ENCODE measurements at regions not wholly inside any gene's neighbourhood (a gene's known extent, or its start where the extent isn't known, plus 50 kb on each side); places are given as distances from the start of the nearest gene placed in this dataset.

DNA sequence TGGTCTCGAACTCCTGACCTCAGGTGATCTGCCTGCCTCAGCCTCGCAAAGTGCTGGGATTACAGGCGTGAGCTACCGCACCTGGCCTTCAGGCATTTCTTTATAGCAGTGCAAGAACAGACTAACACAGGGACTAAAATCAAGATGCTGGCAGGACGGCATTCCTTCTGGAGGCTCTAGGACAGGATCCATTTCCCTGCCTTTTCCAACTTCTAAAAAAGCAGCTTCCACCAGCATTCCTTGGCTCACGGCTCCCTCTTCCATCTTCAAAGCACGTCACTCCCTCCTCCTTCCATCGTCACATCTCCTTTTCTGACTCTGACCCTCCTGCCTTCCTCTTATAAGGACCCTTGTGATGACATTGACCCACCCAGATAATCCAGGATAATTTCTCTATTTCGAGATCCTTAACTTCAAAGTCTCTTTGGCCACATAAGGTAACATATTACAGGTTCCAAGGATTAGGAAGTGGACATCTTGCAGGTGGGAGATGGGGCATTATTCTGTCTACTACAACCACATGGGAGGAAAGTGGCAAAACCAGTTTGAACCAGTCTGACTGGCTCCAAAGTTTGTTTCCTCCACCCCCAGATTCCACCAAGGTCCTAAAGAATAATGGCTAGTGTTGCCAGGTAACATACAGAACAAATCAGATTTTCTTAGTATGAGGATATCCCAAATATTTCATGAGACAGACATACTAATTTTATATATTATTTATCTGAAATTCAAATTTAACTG is 172.5 kb downstream of the MN1 start:
- TF ChIP-seq POLR2A (IDR thresholded peaks at IDR 0.05; ENCODE audit: extremely low read depth, insufficient read length), result no peak
- TF ChIP-seq CTCF (IDR thresholded peaks at IDR 0.05; ENCODE audit: low read depth, low read length), result no peak

All from NB4 (cell line).